Adrenal gland (tissue), 9 donors: ENCODE measurements at regions not wholly inside any gene's neighbourhood (a gene's known extent, or its start where the extent isn't known, plus 50 kb on each side); places are given as distances from the start of the nearest gene placed in this dataset.

Experiments used
- DNase-seq, 7 donors: peaks; one replicate each; pipeline ENCODE4 v3.0.0-alpha.2; 2019 to 2020
- H3K27ac ChIP-seq, 5 donors: fragments of 200-600 bp; sonication (generic) in 4 of 5; 1 replicate in 3 of 5; 2 replicates in 2 of 5; pipeline versions ENCODE4 v1.5.1 to v1.8.0; 2016 to 2020; ENCODE audit warnings: mild to moderate bottlenecking in 1 of 5
- H3K27me3 ChIP-seq: fragments of 200-600 bp; 2 replicates; pipeline ENCODE4 v1.8.0; 2021
- H3K36me3 ChIP-seq, 2 donors: fragments of 200-600 bp; replicated peaks in 1 of 2; 1 replicate in 1 of 2; 2 replicates in 1 of 2; pipeline versions ENCODE4 v1.5.1 to v1.8.0; 2018 to 2022
- H3K4me1 ChIP-seq, 2 donors: fragments of 200-600 bp; replicated peaks in 1 of 2; 1 replicate in 1 of 2; 2 replicates in 1 of 2; pipeline versions ENCODE4 v1.5.1 to v1.8.0; 2018 to 2021
- H3K4me3 ChIP-seq, 4 donors: fragments of 200-600 bp; sonication (generic) in 3 of 4; one replicate each; pipeline ENCODE4 v1.5.1; 2016 to 2018
- H3K9me3 ChIP-seq, 3 donors: fragments of 200-600 bp; sonication (generic) in 1 of 3; replicated peaks in 1 of 3; 1 replicate in 2 of 3; 2 replicates in 1 of 3; pipeline versions ENCODE4 v1.5.1 to v1.8.0; 2016 to 2021
- CTCF ChIP-seq, 6 experiments: fragments of 450-650 bp in 4 of 6; fragments of 200-600 bp in 2 of 6; sonication (generic) in 1 of 6; IDR thresholded peaks; 1 replicate in 5 of 6; 2 replicates in 1 of 6; pipeline versions ENCODE4 v1.5.1 to v1.8.0; 2016 to 2021; ENCODE audit warnings: antibody characterized with exemption in 6 of 6, mild to moderate bottlenecking in 2 of 6, moderate library complexity in 1 of 6
- POLR2A ChIP-seq, 2 donors: fragments of 450-650 bp; IDR thresholded peaks; one replicate each; pipeline ENCODE4 v1.6.1; 2017; ENCODE audit warnings: antibody characterized with exemption in 2 of 2, mild to moderate bottlenecking in 2 of 2, moderate library complexity in 1 of 2
- WGBS, 4 donors: extraction: QIAGEN DNeasy Blood & Tissue Kit in 2 of 4; methylation state at CpG; one replicate each; pipeline versions ENCODE4 v1.1.5 to v1.1.7; 2013 to 2017; 5-methylcytosine and 5-hydroxymethylcytosine counted together
- intact Hi-C, 2 donors: fragments of 100-400 bp; cut with DNase I; formaldehyde crosslinking; loops; one replicate each; pipeline versions ENCODE4 v1.14.1 to v1.15.0; 2022 to 2023
- donor health status: healthy with polysubstance abuse.
- donor health status: Bipolar disorder and iron deficiency.
- donor health status: DM: yes; HTN: yes; CAD: no.
- donor health status: DM: no; HTN: no; CAD: no.
- donor health status: DM: no; HTN: no; CAD: no.

DNA sequence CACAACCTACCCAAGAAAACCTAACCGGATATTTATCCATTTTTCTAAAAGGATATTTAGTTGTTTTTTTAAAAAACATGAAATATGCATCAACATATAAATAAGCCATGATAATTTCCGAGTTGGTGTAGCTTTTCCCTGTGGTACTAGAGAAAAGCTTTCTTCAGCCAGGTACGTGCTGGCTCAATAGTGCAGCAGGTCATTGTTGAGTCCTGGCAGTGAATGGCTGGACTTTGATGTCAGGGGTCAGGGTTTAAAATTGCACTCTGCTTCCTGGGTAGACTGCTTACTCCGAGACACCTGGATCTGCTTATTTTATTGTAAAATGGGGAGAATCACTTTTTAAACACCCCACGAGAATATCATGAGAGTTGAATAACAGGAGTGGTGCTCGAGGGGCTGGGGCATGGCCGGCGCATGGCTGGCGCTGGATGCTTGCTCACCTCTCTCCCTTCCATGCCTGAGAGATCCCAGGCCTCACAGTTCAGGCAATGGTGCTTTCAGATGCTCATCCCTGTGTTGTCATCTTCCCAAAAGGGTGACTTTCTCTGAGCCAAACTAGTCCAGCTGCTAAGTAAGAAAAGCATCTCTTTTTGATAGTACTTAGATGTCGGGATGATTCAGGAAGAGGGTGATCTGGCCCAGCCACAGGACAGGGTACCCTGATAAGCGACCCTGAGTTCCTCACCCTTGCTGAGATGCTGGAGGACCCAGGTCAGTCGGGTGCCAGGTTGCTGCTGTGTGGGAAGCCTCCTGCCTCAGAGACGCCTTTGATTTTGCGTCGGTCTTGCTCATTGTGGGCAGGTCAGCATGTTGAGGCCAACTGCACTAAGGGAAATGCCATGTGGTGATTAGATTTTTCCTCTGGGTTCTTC lies 269.1 kb upstream of the FOXQ1 start:
- 79 to 86% (median 83%) methylated on average over 12 to 15 of the region's 15 CpGs for WGBS, 4 donors
- no peak for DNase-seq
- TF ChIP-seq CTCF (IDR thresholded peaks at IDR 0.05) (no peak), POLR2A (IDR thresholded peaks at IDR 0.05) (no peak)

GRCh38 chr6:1040393-1040792 lies 271.5 kb upstream of the FOXQ1 start:
- Histone ChIP-seq H3K27me3 (peaks cover 6% of the 10 kb centered on the region), H3K4me1 (no peaks in the 10 kb centered on the region), H3K4me3 (no peak overlapping the region), H3K36me3 (no peaks in the 10 kb centered on the region), H3K9me3 (no peaks in the 10 kb centered on the region), H3K27ac (no peak overlapping the region)
- DNase-seq = no peak
- 67 to 80% (median 74%) methylated on average over 12 of the region's 12 CpGs for WGBS, 4 donors
- TF ChIP-seq CTCF (IDR thresholded peaks at IDR 0.05) = no peak
- no peak for TF ChIP-seq POLR2A (IDR thresholded peaks at IDR 0.05)
- intact Hi-C loops = no loop called here

More for the DNA sequence above, 269.1 kb upstream of the FOXQ1 start:
- H3K4me1 ChIP-seq = no peaks in the 10 kb centered on the region
- H3K9me3 ChIP-seq = no peaks in the 10 kb centered on the region
- no peak overlapping the region for H3K4me3 ChIP-seq
- intact Hi-C loops = no loop called here
- H3K27me3 ChIP-seq = peaks cover 3% of the 10 kb centered on the region
- no peaks in the 10 kb centered on the region for H3K36me3 ChIP-seq
- no peak overlapping the region for H3K27ac ChIP-seq

- Histone ChIP-seq H3K27me3 (peaks cover 3% of the 10 kb centered on the region), H3K4me1 (no peaks in the 10 kb centered on the region), H3K36me3 (no peaks in the 10 kb centered on the region), H3K4me3 (no peak overlapping the region), H3K27ac (no peak overlapping the region), H3K9me3 (no peaks in the 10 kb centered on the region)
- intact Hi-C loops = no loop called here
- no peak for DNase-seq
- TF ChIP-seq CTCF (IDR thresholded peaks at IDR 0.05) (no peak), POLR2A (IDR thresholded peaks at IDR 0.05) (no peak)
- WGBS, 4 donors = 85 to 94% (median 89%) methylated on average over 2 of the region's 2 CpGs
Observed at GRCh38 chr6:1039746-1040145, 272.2 kb upstream of the FOXQ1 start.

GRCh38 chr6:1039191-1039590 lies 272.7 kb upstream of the FOXQ1 start:
- no peaks in the 10 kb centered on the region for H3K9me3 ChIP-seq
- intact Hi-C loops = no loop called here
- H3K4me3 ChIP-seq = no peak overlapping the region
- H3K4me1 ChIP-seq = no peaks in the 10 kb centered on the region
- no peaks in the 10 kb centered on the region for H3K36me3 ChIP-seq
- DNase-seq = no peak
- H3K27ac ChIP-seq = no peak overlapping the region
- 33 to 79% (median 76%) methylated on average over 2 to 9 of the region's 9 CpGs for WGBS, 4 donors
- TF ChIP-seq POLR2A (IDR thresholded peaks at IDR 0.05) = no peak
- no peak for TF ChIP-seq CTCF (IDR thresholded peaks at IDR 0.05)
- peaks cover 3% of the 10 kb centered on the region for H3K27me3 ChIP-seq
